Fibroblast of pulmonary artery (primary cell): ENCODE measurements at regions not wholly inside any gene's neighbourhood (a gene's known extent, or its start where the extent isn't known, plus 50 kb on each side); places are given as distances from the start of the nearest gene placed in this dataset.
A peak's percentile ranks its signal among the peaks of the same experiment; 100 is the strongest.

Experiments
- DNase-seq: peaks from one replicate; pipeline ENCODE4 v3.0.0-alpha.2; 2010; ENCODE audit warnings: low read depth
- H3K4me3 ChIP-seq: replicated peaks from 2 replicates; pipeline ENCODE4 v1.5.1; 2011; ENCODE audit warnings: low read depth, mild to moderate bottlenecking, control low read depth, low read length, moderate library complexity
- TF ChIP-seq, protein P1 (sequence below): IDR thresholded peaks from 2 replicates; pipeline ENCODE4 v1.5.1; 2011; ENCODE audit warnings: mild to moderate bottlenecking, control low read depth, low read length, inconsistent platforms; ENCODE audit errors: missing control alignments

DNA sequence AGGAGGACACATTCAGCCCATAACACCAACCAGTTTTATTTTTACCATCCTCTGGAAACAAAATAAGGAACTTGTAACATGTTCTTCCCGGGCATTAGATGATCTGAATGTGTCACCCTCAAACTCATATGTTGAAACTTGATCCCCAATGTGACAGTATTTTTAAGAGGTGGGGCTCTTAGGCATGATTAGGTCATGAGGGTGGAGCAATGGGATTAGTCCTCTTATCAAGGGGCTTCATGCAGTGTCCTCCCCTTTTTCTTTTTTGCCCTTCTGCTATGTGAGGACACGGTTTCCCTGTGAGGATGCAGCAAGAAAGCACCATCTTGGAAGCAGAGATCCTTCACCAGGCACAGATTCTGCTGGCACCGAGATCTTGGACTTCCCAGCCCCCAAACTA is 401.5 kb upstream of the TRIB2 start:
- TF ChIP-seq, protein P1, sequence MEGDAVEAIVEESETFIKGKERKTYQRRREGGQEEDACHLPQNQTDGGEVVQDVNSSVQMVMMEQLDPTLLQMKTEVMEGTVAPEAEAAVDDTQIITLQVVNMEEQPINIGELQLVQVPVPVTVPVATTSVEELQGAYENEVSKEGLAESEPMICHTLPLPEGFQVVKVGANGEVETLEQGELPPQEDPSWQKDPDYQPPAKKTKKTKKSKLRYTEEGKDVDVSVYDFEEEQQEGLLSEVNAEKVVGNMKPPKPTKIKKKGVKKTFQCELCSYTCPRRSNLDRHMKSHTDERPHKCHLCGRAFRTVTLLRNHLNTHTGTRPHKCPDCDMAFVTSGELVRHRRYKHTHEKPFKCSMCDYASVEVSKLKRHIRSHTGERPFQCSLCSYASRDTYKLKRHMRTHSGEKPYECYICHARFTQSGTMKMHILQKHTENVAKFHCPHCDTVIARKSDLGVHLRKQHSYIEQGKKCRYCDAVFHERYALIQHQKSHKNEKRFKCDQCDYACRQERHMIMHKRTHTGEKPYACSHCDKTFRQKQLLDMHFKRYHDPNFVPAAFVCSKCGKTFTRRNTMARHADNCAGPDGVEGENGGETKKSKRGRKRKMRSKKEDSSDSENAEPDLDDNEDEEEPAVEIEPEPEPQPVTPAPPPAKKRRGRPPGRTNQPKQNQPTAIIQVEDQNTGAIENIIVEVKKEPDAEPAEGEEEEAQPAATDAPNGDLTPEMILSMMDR: no peak
- no peak for DNase-seq
- H3K4me3 ChIP-seq: no peak overlapping the region

DNA sequence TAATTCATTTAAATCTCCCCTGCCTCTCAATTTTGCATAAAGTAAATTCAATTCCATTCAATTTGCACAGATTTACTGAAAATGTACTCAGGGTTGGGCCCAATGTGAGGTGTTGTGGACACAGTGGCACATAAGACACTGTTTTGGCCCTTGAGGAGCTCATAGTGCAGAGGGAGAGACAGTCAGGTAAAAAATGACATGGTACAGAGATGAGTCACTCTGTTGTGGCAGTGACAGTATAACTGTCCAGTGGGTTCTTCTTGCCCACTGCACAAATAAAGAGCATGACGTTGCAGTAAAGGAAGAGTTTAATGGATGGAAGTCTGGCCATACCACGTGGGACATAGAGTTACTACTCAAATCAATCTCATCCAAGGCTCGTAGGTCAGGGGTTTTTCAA is 400.3 kb upstream of the TRIB2 start:
- H3K4me3 ChIP-seq: no peak overlapping the region
- TF ChIP-seq, protein P1: no peak
- DNase-seq: no peak

DNA sequence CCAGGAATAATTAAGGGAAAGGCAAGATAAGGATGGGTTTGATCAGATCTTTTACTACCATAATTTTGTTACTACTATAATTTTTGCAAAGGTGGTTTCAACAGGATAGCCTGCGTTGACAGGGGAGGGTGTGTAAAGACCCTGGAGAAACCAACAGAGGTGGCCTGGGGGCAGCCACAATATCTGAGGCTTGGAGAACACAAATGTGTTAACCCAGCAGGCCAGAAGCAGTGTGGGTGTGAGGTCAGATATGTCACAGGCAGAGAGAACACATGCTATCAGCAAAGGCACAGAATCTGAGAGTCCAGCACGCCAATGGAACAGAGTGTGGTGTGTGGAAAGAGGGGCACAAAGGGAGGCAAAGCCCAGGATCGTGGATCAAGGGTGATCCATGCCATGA is 399.4 kb upstream of the TRIB2 start:
- H3K4me3 ChIP-seq: no peak overlapping the region
- TF ChIP-seq, protein P1: no peak

DNA sequence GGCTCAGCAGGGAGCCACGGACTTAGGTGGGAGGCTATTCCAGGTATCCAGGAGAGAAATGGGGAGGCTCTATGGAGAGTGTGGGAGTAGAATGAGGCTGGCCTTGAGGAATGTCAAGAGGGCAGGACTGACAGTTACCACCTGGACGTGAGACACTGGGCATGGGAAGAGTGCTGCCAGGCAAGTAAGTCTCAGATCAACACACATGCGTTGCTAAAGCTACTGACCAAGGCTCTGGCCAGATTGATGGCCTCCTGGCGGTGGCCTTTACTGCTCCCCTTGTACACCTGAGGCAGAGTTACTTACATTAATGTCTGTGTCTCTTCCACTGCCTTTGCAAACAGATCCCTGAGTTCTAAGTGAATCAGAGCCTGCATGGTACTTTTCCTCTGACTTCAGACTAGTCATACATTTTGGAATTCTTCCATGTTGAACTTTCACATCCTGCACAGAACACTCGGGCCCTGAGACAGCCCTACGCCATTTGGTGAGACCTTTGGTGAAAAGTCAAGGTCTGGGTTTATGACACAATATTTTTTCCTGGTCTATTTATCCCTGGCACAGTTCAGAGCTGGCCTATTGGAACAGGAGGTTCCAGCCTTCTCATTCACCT is 398.8 kb upstream of the TRIB2 start:
- DNase-seq: peak; percentile 89
- no peak overlapping the region for H3K4me3 ChIP-seq
- TF ChIP-seq, protein P1: no peak

More for the DNA sequence above, 399.4 kb upstream of the TRIB2 start:
- no peak for DNase-seq

DNA sequence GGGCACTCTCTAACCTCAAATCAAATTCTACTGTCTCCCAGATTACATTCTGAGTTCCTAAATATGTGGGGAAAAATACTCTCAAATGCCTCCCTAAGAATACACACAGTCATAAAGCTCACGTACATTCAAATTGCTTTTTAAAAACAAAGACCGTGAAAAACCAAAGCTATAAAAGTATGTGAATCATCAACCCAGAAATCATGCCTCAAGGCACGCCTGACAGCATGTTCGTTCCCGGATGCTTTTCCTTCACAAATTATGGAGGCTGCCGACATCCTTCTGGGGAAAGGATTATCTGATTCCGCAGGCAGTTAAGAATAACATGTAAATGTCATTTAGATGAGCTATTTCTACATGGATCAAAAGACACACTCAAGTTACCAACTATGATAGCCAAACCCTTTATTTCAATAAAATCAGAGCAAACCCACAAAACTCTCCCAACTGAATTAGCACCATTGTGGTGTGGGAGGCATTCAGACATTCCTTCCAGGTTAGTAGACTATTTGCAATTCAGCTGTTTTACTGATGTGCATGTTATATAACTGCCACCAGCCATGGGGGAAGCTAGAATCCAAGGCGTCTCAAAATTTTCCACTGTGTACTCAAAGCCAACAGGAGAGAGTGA is 398.2 kb upstream of the TRIB2 start:
- H3K4me3 ChIP-seq: no peak overlapping the region
- TF ChIP-seq, protein P1: no peak
- DNase-seq: peak; percentile 33

DNA sequence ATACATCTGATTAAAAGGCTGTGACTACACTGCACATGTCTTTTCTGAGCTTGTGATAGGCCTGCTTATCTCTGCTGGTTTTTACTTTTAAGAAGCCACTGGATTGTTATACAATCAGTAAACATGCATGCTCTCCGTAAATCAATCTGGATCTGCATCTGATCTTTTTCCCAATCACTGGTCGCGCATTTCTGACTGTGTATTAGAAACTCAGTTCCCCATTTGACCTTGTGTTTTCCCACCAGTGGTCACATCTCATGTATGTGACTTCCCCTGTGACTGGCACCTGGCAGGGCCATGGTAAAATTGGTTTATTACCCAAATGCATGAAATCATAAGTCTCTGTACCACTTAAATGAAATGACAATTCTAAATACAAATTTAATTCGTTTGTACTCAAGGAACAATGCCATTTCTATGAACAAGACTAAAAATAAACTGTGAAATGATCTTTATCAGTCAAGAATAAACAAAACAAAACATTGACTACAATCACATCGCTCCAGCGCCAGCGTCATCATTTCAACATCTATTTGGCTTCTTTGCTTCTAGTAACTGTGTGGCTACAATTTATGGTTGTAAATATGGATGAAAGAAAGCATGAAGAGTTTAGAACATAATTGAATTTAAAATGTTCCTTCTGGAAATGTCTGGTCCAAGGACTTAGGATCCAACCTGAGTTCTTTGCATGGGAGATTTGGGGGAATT is 396.6 kb upstream of the TRIB2 start:
- TF ChIP-seq, protein P1: no peak

More for the DNA sequence above, 396.6 kb upstream of the TRIB2 start:
- peak; percentile 31 for DNase-seq
- no peak overlapping the region for H3K4me3 ChIP-seq
